ENCODE measurements at regions not wholly inside any gene's neighbourhood (a gene's known extent, or its start where the extent isn't known, plus 50 kb on each side); places are given as distances from the start of the nearest gene placed in this dataset.

DNA sequence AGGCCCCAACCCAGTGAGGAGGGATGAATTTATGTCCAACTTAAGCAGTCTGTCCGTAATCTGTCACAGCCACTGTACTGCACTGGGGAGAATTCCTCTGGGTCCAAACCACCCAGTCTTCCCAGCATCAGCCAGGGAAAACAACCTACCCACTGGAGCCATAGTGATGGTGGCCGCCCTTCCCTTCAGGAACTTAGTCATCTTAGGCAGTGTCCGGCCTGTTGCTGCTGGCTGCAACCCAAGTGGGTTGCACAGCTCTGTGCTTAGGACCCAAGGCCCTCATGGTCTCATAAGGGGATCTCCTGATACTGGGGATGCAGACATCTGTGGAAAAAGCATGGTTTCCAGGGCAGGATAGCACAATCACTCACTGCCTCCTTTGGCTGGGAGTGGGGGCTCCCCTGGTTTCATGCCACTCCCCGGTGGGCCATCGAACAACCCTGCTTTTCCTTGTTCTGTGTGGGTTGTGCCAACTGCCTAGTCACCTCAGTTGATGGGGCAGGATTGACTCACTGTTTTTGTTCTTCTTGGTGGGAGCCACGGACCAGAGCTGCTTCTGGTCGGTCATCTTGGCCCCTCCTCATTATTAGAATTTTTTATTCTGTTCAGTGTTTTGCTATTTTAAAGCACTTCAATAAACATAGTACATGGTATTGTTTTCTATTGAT, 591.9 kb downstream of the DOK5 start:
- TF ChIP-seq, protein P1, sequence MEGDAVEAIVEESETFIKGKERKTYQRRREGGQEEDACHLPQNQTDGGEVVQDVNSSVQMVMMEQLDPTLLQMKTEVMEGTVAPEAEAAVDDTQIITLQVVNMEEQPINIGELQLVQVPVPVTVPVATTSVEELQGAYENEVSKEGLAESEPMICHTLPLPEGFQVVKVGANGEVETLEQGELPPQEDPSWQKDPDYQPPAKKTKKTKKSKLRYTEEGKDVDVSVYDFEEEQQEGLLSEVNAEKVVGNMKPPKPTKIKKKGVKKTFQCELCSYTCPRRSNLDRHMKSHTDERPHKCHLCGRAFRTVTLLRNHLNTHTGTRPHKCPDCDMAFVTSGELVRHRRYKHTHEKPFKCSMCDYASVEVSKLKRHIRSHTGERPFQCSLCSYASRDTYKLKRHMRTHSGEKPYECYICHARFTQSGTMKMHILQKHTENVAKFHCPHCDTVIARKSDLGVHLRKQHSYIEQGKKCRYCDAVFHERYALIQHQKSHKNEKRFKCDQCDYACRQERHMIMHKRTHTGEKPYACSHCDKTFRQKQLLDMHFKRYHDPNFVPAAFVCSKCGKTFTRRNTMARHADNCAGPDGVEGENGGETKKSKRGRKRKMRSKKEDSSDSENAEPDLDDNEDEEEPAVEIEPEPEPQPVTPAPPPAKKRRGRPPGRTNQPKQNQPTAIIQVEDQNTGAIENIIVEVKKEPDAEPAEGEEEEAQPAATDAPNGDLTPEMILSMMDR (IDR thresholded peaks at IDR 0.05; ENCODE audit: poor library complexity) = no peak
- TF ChIP-seq EZH2 (IDR thresholded peaks at IDR 0.05; ENCODE audit: borderline replicate concordance) = no peak
